ENCODE measurements at regions not wholly inside any gene's neighbourhood (a gene's known extent, or its start where the extent isn't known, plus 50 kb on each side); places are given as distances from the start of the nearest gene placed in this dataset.

- Histone ChIP-seq H3K36me3 (ENCODE audit: control insufficient read depth in 3 of 3, insufficient read depth in 3 of 3, low read length in 3 of 3) (no peaks in the 10 kb centered on the region), H3K9me3 (ENCODE audit: control insufficient read depth in 3 of 3, low read length in 3 of 3) (no peaks in the 10 kb centered on the region), H3K27ac (ENCODE audit: low read depth, low read length) (no peak overlapping the region), H3K9ac (ENCODE audit: low read depth in 1 of 3, low read length in 3 of 3) (no peak overlapping the region), H3K4me3 (ENCODE audit: low read length in 3 of 3) (no peak overlapping the region), H3K4me1 (ENCODE audit: control insufficient read depth in 3 of 3, insufficient read depth in 3 of 3, low read length in 3 of 3) (peaks cover 8 to 25% (median 14%) of the 10 kb centered on the region in 3 donors), H3K27me3 (ENCODE audit: control insufficient read depth in 3 of 3, insufficient read depth in 3 of 3, low read length in 3 of 3) (no peaks in the 10 kb centered on the region)
Measured at GRCh38 chr3:177468331-177468730, 271.0 kb upstream of the TBL1XR1 start.

GRCh38 chr3:177468816-177469215 lies 271.5 kb upstream of the TBL1XR1 start:
- no peak overlapping the region for H3K4me3 ChIP-seq (ENCODE audit: low read length in 3 of 3)
- no peak overlapping the region for H3K9ac ChIP-seq (ENCODE audit: low read depth in 1 of 3, low read length in 3 of 3)
- no peaks in the 10 kb centered on the region for H3K36me3 ChIP-seq (ENCODE audit: control insufficient read depth in 3 of 3, insufficient read depth in 3 of 3, low read length in 3 of 3)
- H3K27ac ChIP-seq (ENCODE audit: low read depth, low read length), result no peak overlapping the region
- H3K4me1 ChIP-seq (ENCODE audit: control insufficient read depth in 3 of 3, insufficient read depth in 3 of 3, low read length in 3 of 3), result peaks cover 11 to 25% (median 14%) of the 10 kb centered on the region in 3 donors
- no peaks in the 10 kb centered on the region for H3K27me3 ChIP-seq (ENCODE audit: control insufficient read depth in 3 of 3, insufficient read depth in 3 of 3, low read length in 3 of 3)
- H3K9me3 ChIP-seq (ENCODE audit: control insufficient read depth in 3 of 3, low read length in 3 of 3), result no peaks in the 10 kb centered on the region

GRCh38 chr3:177469216-177469615 lies 271.9 kb upstream of the TBL1XR1 start:
- Histone ChIP-seq H3K9me3 (ENCODE audit: control insufficient read depth in 3 of 3, low read length in 3 of 3) (no peaks in the 10 kb centered on the region), H3K36me3 (ENCODE audit: control insufficient read depth in 3 of 3, insufficient read depth in 3 of 3, low read length in 3 of 3) (no peaks in the 10 kb centered on the region), H3K27ac (ENCODE audit: low read depth, low read length) (no peak overlapping the region), H3K9ac (ENCODE audit: low read depth in 1 of 3, low read length in 3 of 3) (no peak overlapping the region), H3K4me3 (ENCODE audit: low read length in 3 of 3) (no peak overlapping the region), H3K4me1 (ENCODE audit: control insufficient read depth in 3 of 3, insufficient read depth in 3 of 3, low read length in 3 of 3) (peaks cover 11 to 22% (median 14%) of the 10 kb centered on the region in 3 donors), H3K27me3 (ENCODE audit: control insufficient read depth in 3 of 3, insufficient read depth in 3 of 3, low read length in 3 of 3) (no peaks in the 10 kb centered on the region)

GRCh38 chr3:177470197-177470941 lies 273.1 kb upstream of the TBL1XR1 start:
- Histone ChIP-seq H3K9me3 (ENCODE audit: control insufficient read depth in 3 of 3, low read length in 3 of 3) (no peaks in the 10 kb centered on the region), H3K4me1 (ENCODE audit: control insufficient read depth in 3 of 3, insufficient read depth in 3 of 3, low read length in 3 of 3) (peaks cover 11 to 14% (median 12%) of the 10 kb centered on the region in 3 donors), H3K36me3 (ENCODE audit: control insufficient read depth in 3 of 3, insufficient read depth in 3 of 3, low read length in 3 of 3) (no peaks in the 10 kb centered on the region), H3K27ac (ENCODE audit: low read depth, low read length) (no peak overlapping the region), H3K9ac (ENCODE audit: low read depth in 1 of 3, low read length in 3 of 3) (no peak overlapping the region), H3K27me3 (ENCODE audit: control insufficient read depth in 3 of 3, insufficient read depth in 3 of 3, low read length in 3 of 3) (no peaks in the 10 kb centered on the region), H3K4me3 (ENCODE audit: low read length in 3 of 3) (no peak overlapping the region)

- Histone ChIP-seq H3K4me1 (ENCODE audit: control insufficient read depth in 3 of 3, insufficient read depth in 3 of 3, low read length in 3 of 3) (peaks cover 4 to 11% (median 6%) of the 10 kb centered on the region in 3 donors), H3K9me3 (ENCODE audit: control insufficient read depth in 3 of 3, low read length in 3 of 3) (no peaks in the 10 kb centered on the region), H3K27ac (ENCODE audit: low read depth, low read length) (no peak overlapping the region), H3K27me3 (ENCODE audit: control insufficient read depth in 3 of 3, insufficient read depth in 3 of 3, low read length in 3 of 3) (no peaks in the 10 kb centered on the region), H3K9ac (ENCODE audit: low read depth in 1 of 3, low read length in 3 of 3) (no peak overlapping the region), H3K4me3 (ENCODE audit: low read length in 3 of 3) (no peak overlapping the region), H3K36me3 (ENCODE audit: control insufficient read depth in 3 of 3, insufficient read depth in 3 of 3, low read length in 3 of 3) (no peaks in the 10 kb centered on the region)
Measured at GRCh38 chr3:177471733-177472480, 274.6 kb upstream of the TBL1XR1 start.

GRCh38 chr3:177473184-177473583 lies 275.9 kb upstream of the TBL1XR1 start:
- Histone ChIP-seq H3K9me3 (ENCODE audit: control insufficient read depth in 3 of 3, low read length in 3 of 3) (no peaks in the 10 kb centered on the region), H3K27me3 (ENCODE audit: control insufficient read depth in 3 of 3, insufficient read depth in 3 of 3, low read length in 3 of 3) (no peaks in the 10 kb centered on the region), H3K9ac (ENCODE audit: low read depth in 1 of 3, low read length in 3 of 3) (no peak overlapping the region), H3K27ac (ENCODE audit: low read depth, low read length) (no peak overlapping the region), H3K36me3 (ENCODE audit: control insufficient read depth in 3 of 3, insufficient read depth in 3 of 3, low read length in 3 of 3) (no peaks in the 10 kb centered on the region), H3K4me1 (ENCODE audit: control insufficient read depth in 3 of 3, insufficient read depth in 3 of 3, low read length in 3 of 3) (peaks cover 2 to 9% (median 6%) of the 10 kb centered on the region in 3 donors), H3K4me3 (ENCODE audit: low read length in 3 of 3) (peak overlapping the region in 1 of 3 donors; percentile 29)

GRCh38 chr3:177473903-177474302 lies 276.6 kb upstream of the TBL1XR1 start:
- no peak overlapping the region for H3K9ac ChIP-seq (ENCODE audit: low read depth in 1 of 3, low read length in 3 of 3)

GRCh38 chr3:177474652-177475355 lies 277.5 kb upstream of the TBL1XR1 start:
- Histone ChIP-seq H3K27me3 (ENCODE audit: control insufficient read depth in 3 of 3, insufficient read depth in 3 of 3, low read length in 3 of 3) (no peaks in the 10 kb centered on the region), H3K36me3 (ENCODE audit: control insufficient read depth in 3 of 3, insufficient read depth in 3 of 3, low read length in 3 of 3) (no peaks in the 10 kb centered on the region), H3K27ac (ENCODE audit: low read depth, low read length) (no peak overlapping the region), H3K9me3 (ENCODE audit: control insufficient read depth in 3 of 3, low read length in 3 of 3) (no peaks in the 10 kb centered on the region), H3K4me3 (ENCODE audit: low read length in 3 of 3) (no peak overlapping the region), H3K4me1 (ENCODE audit: control insufficient read depth in 3 of 3, insufficient read depth in 3 of 3, low read length in 3 of 3) (peaks cover 5 to 6% (median 6%) of the 10 kb centered on the region in 3 donors), H3K9ac (ENCODE audit: low read depth in 1 of 3, low read length in 3 of 3) (no peak overlapping the region)

More at GRCh38 chr3:177473903-177474302, 276.6 kb upstream of the TBL1XR1 start:
- no peak overlapping the region for H3K27ac ChIP-seq (ENCODE audit: low read depth, low read length)
- H3K4me1 ChIP-seq (ENCODE audit: control insufficient read depth in 3 of 3, insufficient read depth in 3 of 3, low read length in 3 of 3), result peaks cover 5 to 6% (median 6%) of the 10 kb centered on the region in 3 donors
- no peaks in the 10 kb centered on the region for H3K36me3 ChIP-seq (ENCODE audit: control insufficient read depth in 3 of 3, insufficient read depth in 3 of 3, low read length in 3 of 3)
- H3K27me3 ChIP-seq (ENCODE audit: control insufficient read depth in 3 of 3, insufficient read depth in 3 of 3, low read length in 3 of 3), result no peaks in the 10 kb centered on the region
- no peaks in the 10 kb centered on the region for H3K9me3 ChIP-seq (ENCODE audit: control insufficient read depth in 3 of 3, low read length in 3 of 3)
- no peak overlapping the region for H3K4me3 ChIP-seq (ENCODE audit: low read length in 3 of 3)

- H3K4me1 ChIP-seq (ENCODE audit: control insufficient read depth in 3 of 3, insufficient read depth in 3 of 3, low read length in 3 of 3), result peaks cover 5 to 6% (median 6%) of the 10 kb centered on the region in 3 donors
- H3K4me3 ChIP-seq (ENCODE audit: low read length in 3 of 3), result no peak overlapping the region
- H3K9ac ChIP-seq (ENCODE audit: low read depth in 1 of 3, low read length in 3 of 3), result no peak overlapping the region
- H3K36me3 ChIP-seq (ENCODE audit: control insufficient read depth in 3 of 3, insufficient read depth in 3 of 3, low read length in 3 of 3), result no peaks in the 10 kb centered on the region
- no peak overlapping the region for H3K27ac ChIP-seq (ENCODE audit: low read depth, low read length)
- H3K9me3 ChIP-seq (ENCODE audit: control insufficient read depth in 3 of 3, low read length in 3 of 3), result no peaks in the 10 kb centered on the region
- no peaks in the 10 kb centered on the region for H3K27me3 ChIP-seq (ENCODE audit: control insufficient read depth in 3 of 3, insufficient read depth in 3 of 3, low read length in 3 of 3)
Measured at GRCh38 chr3:177475356-177475665, 278.0 kb upstream of the TBL1XR1 start.

- Histone ChIP-seq H3K27me3 (ENCODE audit: control insufficient read depth in 3 of 3, insufficient read depth in 3 of 3, low read length in 3 of 3) (no peaks in the 10 kb centered on the region), H3K4me3 (ENCODE audit: low read length in 3 of 3) (no peak overlapping the region), H3K36me3 (ENCODE audit: control insufficient read depth in 3 of 3, insufficient read depth in 3 of 3, low read length in 3 of 3) (no peaks in the 10 kb centered on the region), H3K27ac (ENCODE audit: low read depth, low read length) (no peak overlapping the region), H3K9ac (ENCODE audit: low read depth in 1 of 3, low read length in 3 of 3) (no peak overlapping the region), H3K9me3 (ENCODE audit: control insufficient read depth in 3 of 3, low read length in 3 of 3) (no peaks in the 10 kb centered on the region), H3K4me1 (ENCODE audit: control insufficient read depth in 3 of 3, insufficient read depth in 3 of 3, low read length in 3 of 3) (peaks cover 5 to 6% (median 6%) of the 10 kb centered on the region in 3 donors)
Measured at GRCh38 chr3:177476495-177476894, 279.2 kb upstream of the TBL1XR1 start.

Data from skeletal muscle tissue (tissue), 3 donors.